ENCODE measurements at regions not wholly inside any gene's neighbourhood (a gene's known extent, or its start where the extent isn't known, plus 50 kb on each side); places are given as distances from the start of the nearest gene placed in this dataset.
A peak's percentile ranks its signal among the peaks of the same experiment; 100 is the strongest.
"Not testable (repeated sequence)": the region's sequence is repeated elsewhere in the genome, so short reads cannot be mapped to it uniquely, and the experiment has no call there.

DNA sequence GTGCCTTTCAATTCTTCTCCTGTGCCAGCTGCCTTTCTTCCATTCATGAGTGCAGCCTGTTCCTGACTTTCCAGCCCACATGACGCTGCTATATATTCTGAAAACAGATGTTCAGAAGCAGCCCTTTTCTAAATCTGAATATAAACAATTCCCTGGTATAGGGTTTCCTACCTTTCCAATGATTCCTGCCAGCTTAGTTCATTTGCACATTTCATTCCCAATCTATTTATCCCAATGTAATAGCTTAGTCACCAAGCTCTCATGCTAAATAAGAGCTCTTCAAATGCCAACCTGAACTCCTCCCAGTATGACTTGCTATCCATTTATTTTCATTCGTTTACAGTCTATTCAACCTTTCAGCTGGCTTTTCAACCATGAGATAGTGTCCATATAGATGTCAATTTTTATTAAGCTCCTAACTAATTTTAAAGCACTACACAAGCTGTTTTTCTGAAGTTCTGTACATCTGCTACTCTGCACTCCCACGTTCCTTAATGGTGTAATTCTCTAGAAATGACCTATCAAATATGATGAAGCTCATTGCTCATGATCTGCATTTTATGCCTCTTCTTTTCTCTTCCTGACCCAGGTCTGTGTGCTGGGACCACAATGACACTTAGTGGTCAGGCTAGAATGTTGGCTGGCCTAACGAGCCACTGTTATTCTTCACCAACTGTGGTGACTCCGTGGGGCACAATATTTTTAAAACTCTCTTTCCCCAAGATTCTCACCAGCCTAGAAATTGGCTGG lies 605.0 kb upstream of the TBL1XR1 start:
- H3K4me3 ChIP-seq (ENCODE audit: low read depth, low read length): no peak overlapping the region
- peak; percentile 66 for DNase-seq (ENCODE audit: low read depth)
- no peaks in the 10 kb centered on the region for H3K36me3 ChIP-seq (ENCODE audit: control insufficient read depth, insufficient read depth, low read length)
- no peak for TF ChIP-seq CTCF (IDR thresholded peaks at IDR 0.05; ENCODE audit: insufficient read depth, low read length, severe bottlenecking)
- no peak for FAIRE-seq
- H3K27me3 ChIP-seq (ENCODE audit: control insufficient read depth, insufficient read depth, low read length): no peaks in the 10 kb centered on the region

- Histone ChIP-seq H3K4me3 (ENCODE audit: low read depth, low read length) (no peak overlapping the region), H3K27me3 (ENCODE audit: control insufficient read depth, insufficient read depth, low read length) (no peaks in the 10 kb centered on the region), H3K36me3 (ENCODE audit: control insufficient read depth, insufficient read depth, low read length) (no peaks in the 10 kb centered on the region)
- no peak for FAIRE-seq
- DNase-seq (ENCODE audit: low read depth): no peak
- no peak for TF ChIP-seq CTCF (IDR thresholded peaks at IDR 0.05; ENCODE audit: insufficient read depth, low read length, severe bottlenecking)
Observed at GRCh38 chr3:177803500-177803899, 606.2 kb upstream of the TBL1XR1 start.

GRCh38 chr3:177804032-177804431 lies 606.8 kb upstream of the TBL1XR1 start:
- Histone ChIP-seq H3K4me3 (ENCODE audit: low read depth, low read length) (no peak overlapping the region), H3K36me3 (ENCODE audit: control insufficient read depth, insufficient read depth, low read length) (no peaks in the 10 kb centered on the region), H3K27me3 (ENCODE audit: control insufficient read depth, insufficient read depth, low read length) (no peaks in the 10 kb centered on the region)
- TF ChIP-seq CTCF (IDR thresholded peaks at IDR 0.05; ENCODE audit: insufficient read depth, low read length, severe bottlenecking): no peak
- DNase-seq (ENCODE audit: low read depth): no peak
- FAIRE-seq: no peak

DNA sequence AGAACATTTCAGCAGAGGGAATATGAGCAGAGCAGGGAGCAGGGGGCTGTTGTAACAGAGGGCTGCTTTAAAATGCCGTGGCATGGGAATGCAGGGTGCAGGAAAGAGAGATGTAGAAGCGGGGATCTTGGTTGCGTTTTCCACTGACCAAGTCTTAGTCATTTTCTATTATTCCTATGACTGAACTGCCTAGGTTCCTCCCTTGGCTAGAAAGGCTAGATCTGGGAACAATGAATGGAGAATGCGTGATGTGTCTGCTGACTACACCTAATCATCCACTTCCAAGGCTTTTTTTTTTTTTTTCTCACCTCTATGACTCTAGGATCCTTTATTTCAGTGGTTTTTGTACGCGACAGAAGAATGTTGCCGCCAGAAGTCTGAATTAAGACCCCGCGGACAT lies 607.4 kb upstream of the TBL1XR1 start:
- TF ChIP-seq CTCF (IDR thresholded peaks at IDR 0.05; ENCODE audit: insufficient read depth, low read length, severe bottlenecking): no peak

GRCh38 chr3:177807150-177807875 lies 610.0 kb upstream of the TBL1XR1 start:
- FAIRE-seq: no peak
- peak; percentile 73 for DNase-seq (ENCODE audit: low read depth)
- Histone ChIP-seq H3K27me3 (ENCODE audit: control insufficient read depth, insufficient read depth, low read length) (no peaks in the 10 kb centered on the region), H3K36me3 (ENCODE audit: control insufficient read depth, insufficient read depth, low read length) (no peaks in the 10 kb centered on the region), H3K4me3 (ENCODE audit: low read depth, low read length) (no peak overlapping the region)
- TF ChIP-seq CTCF (IDR thresholded peaks at IDR 0.05; ENCODE audit: insufficient read depth, low read length, severe bottlenecking): no peak

More for the DNA sequence above, 607.4 kb upstream of the TBL1XR1 start:
- H3K36me3 ChIP-seq (ENCODE audit: control insufficient read depth, insufficient read depth, low read length): no peaks in the 10 kb centered on the region
- H3K27me3 ChIP-seq (ENCODE audit: control insufficient read depth, insufficient read depth, low read length): no peaks in the 10 kb centered on the region
- no peak for FAIRE-seq
- no peak overlapping the region for H3K4me3 ChIP-seq (ENCODE audit: low read depth, low read length)
- DNase-seq (ENCODE audit: low read depth): no peak

DNA sequence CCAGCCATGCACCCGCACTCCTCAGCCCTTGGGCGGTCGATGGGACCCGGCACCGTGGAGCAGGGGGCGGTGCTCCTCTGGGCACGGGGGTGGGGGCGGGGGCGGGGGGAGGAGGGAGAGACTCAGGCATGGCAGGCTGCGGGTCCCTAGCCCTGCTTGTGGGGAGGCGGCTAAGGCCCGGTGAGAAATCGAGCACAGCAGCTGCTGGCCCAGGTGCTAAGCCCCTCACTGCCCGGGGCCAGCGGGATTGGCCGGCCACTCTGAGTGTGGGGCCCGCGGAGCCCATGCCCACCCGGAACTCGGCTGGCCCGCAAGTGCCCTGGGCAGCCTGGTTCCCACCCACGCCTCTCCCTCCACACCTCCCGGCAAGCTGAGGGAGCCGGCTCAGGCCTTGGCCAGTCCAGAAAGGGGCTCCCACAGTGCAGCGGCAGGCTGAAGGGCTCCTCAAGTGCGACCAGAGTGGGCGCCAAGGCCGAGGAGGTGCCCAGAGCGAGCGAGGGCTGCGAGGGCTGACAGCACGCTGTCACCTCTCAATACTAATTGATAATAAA lies 611.7 kb upstream of the TBL1XR1 start:
- not testable (repeated sequence) for H3K4me3 ChIP-seq (ENCODE audit: low read depth, low read length); DNase-seq (ENCODE audit: low read depth); H3K36me3 ChIP-seq (ENCODE audit: control insufficient read depth, insufficient read depth, low read length); H3K27me3 ChIP-seq (ENCODE audit: control insufficient read depth, insufficient read depth, low read length); FAIRE-seq
